ENCODE measurements at regions not wholly inside any gene's neighbourhood (a gene's known extent, or its start where the extent isn't known, plus 50 kb on each side); places are given as distances from the start of the nearest gene placed in this dataset.

DNA sequence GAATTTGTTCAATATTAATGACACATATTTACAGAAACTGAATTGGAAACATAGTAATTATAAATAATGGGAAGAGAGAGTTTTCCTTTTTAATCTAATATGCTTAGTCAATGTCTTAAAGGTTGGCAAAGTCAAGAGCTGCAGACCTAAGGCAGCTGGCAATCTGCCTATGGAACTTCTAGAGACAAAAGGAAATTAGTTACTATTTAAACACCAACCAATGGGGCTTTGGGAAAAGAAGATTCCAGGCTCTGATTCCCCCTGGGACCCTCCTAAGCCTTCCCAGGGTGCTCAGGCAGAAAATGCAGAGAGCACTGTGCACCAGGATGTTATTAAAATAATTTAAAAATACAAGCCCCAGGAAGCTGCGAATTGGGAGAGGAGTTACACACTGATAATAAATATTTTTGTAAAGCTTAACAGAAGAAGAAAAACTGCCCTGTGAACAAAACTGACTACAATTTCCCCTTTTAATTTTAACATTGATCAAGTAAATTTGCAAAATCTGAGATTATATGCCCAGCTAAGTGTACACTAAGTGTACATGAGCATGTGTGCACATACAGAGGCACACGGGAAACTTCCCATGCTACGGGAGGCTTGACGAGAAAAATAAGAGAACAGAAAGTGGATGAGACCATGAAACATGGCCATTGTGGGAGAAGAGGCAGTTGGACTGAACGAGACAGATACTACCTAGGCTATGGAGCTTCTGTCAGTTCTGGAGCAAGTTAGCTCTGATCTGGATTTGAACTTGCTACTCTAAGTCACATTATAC is 77.4 kb upstream of the ADAMTS16 start:
- no peaks in the 10 kb centered on the region for H3K36me3 ChIP-seq
- H3K4me3 ChIP-seq: no peak overlapping the region
- DNase-seq (ENCODE audit: low read depth in 1 of 2, low spot score in 2 of 2): no peak
- no peaks in the 10 kb centered on the region for H3K9me3 ChIP-seq (replicated peaks)
- peaks cover 8% of the 10 kb centered on the region; the same call in 1 of the 2 replicates for H3K27me3 ChIP-seq (replicated peaks)
- H3K27ac ChIP-seq: no peak overlapping the region
- no peaks in the 10 kb centered on the region for H3K4me1 ChIP-seq (replicated peaks)

DNA sequence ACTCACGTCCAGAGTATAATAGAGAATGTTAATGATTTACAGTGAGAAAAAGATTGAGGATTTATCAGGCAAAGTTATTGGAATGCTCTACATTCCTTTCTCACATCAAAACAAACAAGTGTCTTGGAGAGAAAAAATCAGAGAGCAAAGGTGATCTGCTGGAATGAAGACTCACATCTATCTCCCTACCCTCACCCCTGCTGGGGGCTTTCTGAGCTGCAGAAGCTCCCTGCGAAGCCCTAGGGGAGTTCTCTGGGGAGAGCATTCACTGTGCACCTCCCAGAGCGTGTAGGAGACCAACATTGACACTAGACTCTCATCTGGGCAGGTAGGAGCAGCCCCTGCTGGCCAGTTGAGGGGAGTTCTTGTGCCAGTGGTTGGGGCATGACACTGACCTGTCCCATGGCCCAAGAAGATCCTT is 76.6 kb upstream of the ADAMTS16 start:
- Histone ChIP-seq H3K27ac (no peak overlapping the region), H3K4me3 (no peak overlapping the region), H3K4me1 (replicated peaks) (no peaks in the 10 kb centered on the region), H3K36me3 (no peaks in the 10 kb centered on the region), H3K27me3 (replicated peaks) (peaks cover 17% of the 10 kb centered on the region; the same call in 1 of the 2 replicates), H3K9me3 (replicated peaks) (no peaks in the 10 kb centered on the region)
- no peak for DNase-seq (ENCODE audit: low read depth in 1 of 2, low spot score in 2 of 2)

DNA sequence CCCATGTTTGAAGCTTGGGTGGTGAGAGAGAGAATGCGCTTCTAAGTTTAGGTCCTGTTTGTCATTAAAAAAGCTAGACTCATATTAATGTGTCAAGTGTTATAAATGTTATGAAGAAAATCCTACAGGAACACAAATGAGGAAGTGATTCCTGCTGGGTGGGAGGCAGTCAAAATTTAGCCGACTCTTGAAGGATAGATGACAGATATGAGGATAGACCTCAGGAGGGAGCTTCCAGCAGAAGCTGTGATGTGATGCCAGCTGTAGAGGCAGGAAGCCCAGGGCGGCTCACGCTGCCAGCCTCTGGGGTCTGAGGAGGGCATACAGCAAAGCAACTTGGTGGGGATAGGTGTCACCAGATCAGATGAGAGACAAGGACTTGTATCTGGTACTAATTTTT is 74.7 kb upstream of the ADAMTS16 start:
- no peak for DNase-seq (ENCODE audit: low read depth in 1 of 2, low spot score in 2 of 2)
- no peaks in the 10 kb centered on the region for H3K36me3 ChIP-seq
- no peak overlapping the region for H3K4me3 ChIP-seq
- H3K27ac ChIP-seq: no peak overlapping the region
- H3K4me1 ChIP-seq (replicated peaks): no peaks in the 10 kb centered on the region
- peaks cover 33% of the 10 kb centered on the region for H3K27me3 ChIP-seq (replicated peaks)
- no peaks in the 10 kb centered on the region for H3K9me3 ChIP-seq (replicated peaks)

DNA sequence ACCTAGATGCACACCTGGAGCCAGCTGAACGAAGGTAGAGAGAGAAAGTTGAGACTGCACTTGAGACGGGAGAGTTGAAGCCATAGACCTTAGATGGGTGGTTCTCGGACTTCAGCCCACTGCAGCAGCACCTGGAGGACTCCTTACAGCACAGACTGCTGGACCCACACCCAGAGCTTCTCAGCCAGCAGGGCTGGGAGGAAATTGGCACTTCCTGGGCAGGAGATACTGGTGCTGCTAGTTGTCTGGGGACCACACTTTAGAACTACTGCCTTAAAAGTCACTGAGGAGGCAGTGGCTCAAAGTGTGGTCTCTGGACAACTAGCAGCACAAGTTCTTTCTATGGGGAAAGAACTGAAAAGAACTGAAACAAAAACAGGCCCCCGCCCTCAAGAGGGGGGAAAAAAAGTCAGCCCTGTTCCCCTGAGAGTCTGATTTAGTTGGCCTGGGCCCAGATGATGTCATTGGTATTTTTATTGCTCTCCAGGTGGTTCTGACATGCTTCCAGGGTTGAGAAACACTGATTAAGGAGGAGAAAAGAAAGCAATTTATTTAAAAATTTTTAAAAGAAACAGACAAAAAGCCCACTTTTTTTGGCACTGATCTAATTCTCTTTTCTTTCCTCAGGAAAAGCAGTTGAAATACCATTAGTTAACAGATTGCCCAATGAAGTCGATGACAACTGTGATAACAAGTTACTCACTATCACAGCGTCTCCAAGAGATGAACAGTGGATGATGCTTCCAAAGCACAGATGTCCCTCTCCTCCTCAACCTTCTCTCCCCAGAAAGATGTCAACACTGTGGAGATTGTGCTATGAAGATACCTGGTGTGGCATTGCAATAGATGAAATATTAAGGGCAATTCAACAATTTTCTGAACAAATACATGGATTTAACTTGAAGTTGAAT is 73.6 kb upstream of the ADAMTS16 start:
- Histone ChIP-seq H3K4me3 (no peak overlapping the region), H3K27ac (no peak overlapping the region), H3K36me3 (no peaks in the 10 kb centered on the region), H3K9me3 (replicated peaks) (no peaks in the 10 kb centered on the region), H3K27me3 (replicated peaks) (peaks cover 34% of the 10 kb centered on the region), H3K4me1 (replicated peaks) (no peaks in the 10 kb centered on the region)
- no peak for DNase-seq (ENCODE audit: low read depth in 1 of 2, low spot score in 2 of 2)

DNA sequence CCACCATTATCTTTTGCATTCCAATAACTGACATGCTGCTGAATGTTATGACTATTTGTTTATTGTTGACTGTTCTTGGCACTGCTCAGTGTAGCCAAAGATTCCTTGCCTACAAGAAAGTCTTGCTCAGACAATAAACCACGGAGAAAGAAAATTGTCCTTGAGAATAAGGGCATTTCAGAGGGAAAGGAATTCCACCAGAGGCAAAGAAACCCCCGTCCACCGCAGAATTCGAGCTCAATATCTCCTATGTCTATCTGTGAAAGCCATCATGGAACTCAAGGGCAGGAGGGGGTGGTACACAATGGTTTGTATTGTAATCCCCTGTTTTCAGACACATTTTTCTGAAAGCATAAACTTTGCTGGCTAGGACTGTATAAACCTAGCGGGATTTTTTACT is 70.3 kb upstream of the ADAMTS16 start:
- DNase-seq (ENCODE audit: low read depth in 1 of 2, low spot score in 2 of 2): no peak
- H3K4me1 ChIP-seq (replicated peaks): no peaks in the 10 kb centered on the region
- no peaks in the 10 kb centered on the region for H3K36me3 ChIP-seq
- H3K27me3 ChIP-seq (replicated peaks): peaks cover 38% of the 10 kb centered on the region
- no peaks in the 10 kb centered on the region for H3K9me3 ChIP-seq (replicated peaks)
- no peak overlapping the region for H3K27ac ChIP-seq
- no peak overlapping the region for H3K4me3 ChIP-seq

DNA sequence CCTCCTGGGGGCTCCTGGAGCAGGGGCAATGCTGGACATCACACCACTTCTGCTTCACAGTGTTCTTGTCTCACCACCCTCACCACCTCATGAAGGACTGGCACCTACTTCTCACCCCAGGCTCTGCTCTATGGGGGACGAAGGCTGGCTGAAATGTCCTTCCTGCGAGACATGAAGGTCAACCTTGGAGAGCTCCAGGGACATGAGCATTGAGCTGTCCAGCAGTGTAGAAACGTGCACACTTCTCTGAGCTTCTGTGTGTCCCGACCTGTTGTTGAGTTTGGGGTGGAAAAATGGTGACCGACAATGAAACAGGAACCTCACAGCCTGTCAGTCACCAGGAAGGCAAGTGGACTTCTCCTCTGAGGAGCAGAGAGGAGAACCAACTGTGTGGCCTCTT is 68.6 kb upstream of the ADAMTS16 start:
- Histone ChIP-seq H3K9me3 (replicated peaks) (no peaks in the 10 kb centered on the region), H3K4me3 (no peak overlapping the region), H3K27ac (no peak overlapping the region), H3K4me1 (replicated peaks) (no peaks in the 10 kb centered on the region), H3K36me3 (no peaks in the 10 kb centered on the region), H3K27me3 (replicated peaks) (peaks cover 45% of the 10 kb centered on the region)
- DNase-seq (ENCODE audit: low read depth in 1 of 2, low spot score in 2 of 2): no peak

DNA sequence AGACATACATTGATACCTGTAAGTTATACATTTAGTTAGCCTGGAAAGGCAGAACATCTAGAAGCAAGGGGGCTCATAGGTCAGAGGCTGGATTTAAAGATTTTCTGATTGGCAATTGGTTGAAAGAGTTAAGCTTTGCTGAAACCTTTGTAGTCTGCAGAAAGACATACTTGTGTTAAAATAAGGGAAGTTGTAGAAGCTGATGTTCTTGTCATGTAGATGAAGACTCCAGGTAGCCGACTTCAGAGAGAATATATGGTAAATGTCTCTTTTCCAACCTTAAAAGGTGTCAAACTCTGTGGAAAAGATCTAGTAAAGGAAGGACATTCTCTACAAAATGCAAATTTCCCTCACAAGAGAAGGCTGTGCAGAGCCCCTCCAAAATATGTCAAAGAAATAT is 62.9 kb upstream of the ADAMTS16 start:
- no peak overlapping the region for H3K4me3 ChIP-seq
- no peaks in the 10 kb centered on the region for H3K9me3 ChIP-seq (replicated peaks)
- no peak for DNase-seq (ENCODE audit: low read depth in 1 of 2, low spot score in 2 of 2)
- no peak overlapping the region for H3K27ac ChIP-seq
- no peaks in the 10 kb centered on the region for H3K36me3 ChIP-seq
- H3K4me1 ChIP-seq (replicated peaks): no peaks in the 10 kb centered on the region
- H3K27me3 ChIP-seq (replicated peaks): peaks cover 25% of the 10 kb centered on the region

DNA sequence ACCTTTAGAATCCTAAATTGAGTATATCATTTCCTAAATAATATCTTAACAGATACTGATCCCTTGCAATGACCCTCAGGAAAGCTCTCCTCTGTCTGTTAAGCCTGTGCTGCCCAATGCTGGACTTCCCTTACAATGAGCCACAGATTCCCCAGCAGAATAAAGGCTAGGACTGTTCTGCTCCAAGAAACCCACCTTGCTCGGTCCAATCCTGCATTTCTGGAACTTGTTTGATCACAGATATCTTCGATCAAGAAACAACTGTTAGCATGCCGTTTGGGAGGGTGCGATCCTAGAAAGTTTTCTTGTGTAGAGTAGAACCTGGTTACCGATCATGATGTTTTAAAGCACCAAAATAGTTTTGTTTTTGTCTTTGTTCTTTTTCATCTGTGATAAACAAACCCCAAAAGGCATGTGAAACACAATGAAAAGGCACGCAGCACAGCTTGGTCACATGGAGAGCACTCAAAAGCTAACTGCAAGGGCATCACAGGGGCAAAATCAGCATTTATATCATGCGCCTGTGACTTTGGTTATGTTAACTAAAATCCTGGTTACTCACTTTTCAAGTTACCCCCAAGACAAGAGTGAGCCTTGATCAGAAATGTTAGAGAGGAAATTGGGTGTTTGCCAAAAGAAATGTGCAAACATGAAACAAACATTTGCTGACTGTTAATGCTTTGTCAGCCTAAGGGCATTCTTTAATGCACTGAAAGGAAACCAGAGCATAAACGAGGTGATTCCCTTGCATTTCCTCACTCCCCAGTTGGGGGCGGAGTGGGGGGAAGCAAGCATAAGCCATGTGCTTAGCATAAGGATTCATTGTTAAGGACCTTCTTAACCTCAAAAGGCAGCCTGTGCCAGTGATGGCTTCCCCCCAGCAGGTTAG is 61.9 kb upstream of the ADAMTS16 start:
- Histone ChIP-seq H3K27ac (no peak overlapping the region), H3K9me3 (replicated peaks) (no peaks in the 10 kb centered on the region), H3K36me3 (no peaks in the 10 kb centered on the region), H3K27me3 (replicated peaks) (peaks cover 25% of the 10 kb centered on the region), H3K4me1 (replicated peaks) (no peaks in the 10 kb centered on the region), H3K4me3 (no peak overlapping the region)
- DNase-seq (ENCODE audit: low read depth in 1 of 2, low spot score in 2 of 2): no peak

DNA sequence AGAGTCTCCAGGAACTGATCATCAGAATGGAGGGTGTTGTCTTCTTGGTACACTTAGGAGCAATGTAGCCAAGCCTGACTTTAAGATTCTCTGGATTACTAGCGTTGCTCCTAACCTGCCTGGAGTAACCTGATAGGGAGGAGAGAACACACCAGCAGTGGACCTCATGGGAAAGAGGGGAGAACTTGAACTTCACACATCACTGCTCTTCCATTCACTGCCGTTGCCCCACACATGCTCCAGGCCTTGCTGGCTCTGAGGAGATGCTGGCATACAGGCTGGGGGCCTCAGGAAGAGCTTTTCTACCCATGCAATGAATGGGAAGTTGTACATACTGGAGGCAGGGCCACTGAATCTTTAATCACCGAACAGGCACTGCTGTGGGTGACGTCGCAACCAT is 60.3 kb upstream of the ADAMTS16 start:
- DNase-seq (ENCODE audit: low read depth in 1 of 2, low spot score in 2 of 2): no peak
- Histone ChIP-seq H3K4me1 (replicated peaks) (no peaks in the 10 kb centered on the region), H3K27ac (no peak overlapping the region)

DNA sequence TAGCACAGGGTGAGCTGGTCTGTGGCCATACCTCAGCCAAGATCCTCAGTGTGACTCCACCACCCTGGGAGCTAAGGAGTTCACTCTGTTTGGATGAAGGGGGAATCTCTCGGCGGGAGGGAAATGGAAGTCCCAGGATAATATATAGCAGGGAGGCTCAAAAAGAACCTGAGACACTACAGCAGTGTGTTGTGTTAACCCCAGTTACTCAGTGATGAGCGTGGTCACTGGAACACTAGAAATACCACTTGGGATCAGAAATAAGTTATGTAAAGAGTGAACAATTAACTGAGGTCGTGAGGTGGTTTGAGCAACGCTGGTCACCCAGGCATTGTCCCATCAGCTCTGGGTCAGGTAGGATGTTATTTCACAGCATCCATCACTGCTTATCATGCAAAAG is 59.3 kb upstream of the ADAMTS16 start:
- no peak for DNase-seq (ENCODE audit: low read depth in 1 of 2, low spot score in 2 of 2)
- Histone ChIP-seq H3K27me3 (replicated peaks) (peaks cover 21% of the 10 kb centered on the region), H3K4me3 (no peak overlapping the region), H3K27ac (no peak overlapping the region), H3K4me1 (replicated peaks) (no peaks in the 10 kb centered on the region), H3K36me3 (no peaks in the 10 kb centered on the region), H3K9me3 (replicated peaks) (no peaks in the 10 kb centered on the region)

More for the DNA sequence above, 60.3 kb upstream of the ADAMTS16 start:
- no peaks in the 10 kb centered on the region for H3K9me3 ChIP-seq (replicated peaks)
- peaks cover 25% of the 10 kb centered on the region for H3K27me3 ChIP-seq (replicated peaks)
- no peaks in the 10 kb centered on the region for H3K36me3 ChIP-seq
- H3K4me3 ChIP-seq: no peak overlapping the region

DNA sequence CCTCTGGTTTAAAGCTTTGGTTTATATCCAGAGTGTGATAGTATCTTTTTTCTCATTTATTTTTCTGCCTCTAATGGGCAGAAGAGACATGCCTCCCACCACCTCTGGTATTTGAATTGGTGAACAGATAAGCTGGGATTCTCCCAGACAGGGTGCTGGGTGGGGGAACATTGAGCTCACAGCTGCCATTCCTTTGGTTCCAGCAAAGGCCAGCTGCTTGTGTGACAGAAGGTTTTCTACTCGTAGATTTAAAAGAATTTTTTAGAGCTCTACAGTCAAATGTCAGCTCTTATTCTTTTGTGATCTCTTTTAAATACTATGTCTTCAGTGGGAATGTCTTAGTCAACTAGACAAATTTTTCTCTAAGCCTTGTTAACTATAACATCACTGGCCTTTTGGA is 54.7 kb upstream of the ADAMTS16 start:
- no peaks in the 10 kb centered on the region for H3K36me3 ChIP-seq
- H3K9me3 ChIP-seq (replicated peaks): no peaks in the 10 kb centered on the region
- H3K27ac ChIP-seq: no peak overlapping the region
- peaks cover 18% of the 10 kb centered on the region for H3K27me3 ChIP-seq (replicated peaks)
- H3K4me1 ChIP-seq (replicated peaks): no peaks in the 10 kb centered on the region
- DNase-seq (ENCODE audit: low read depth in 1 of 2, low spot score in 2 of 2): no peak
- H3K4me3 ChIP-seq: no peak overlapping the region

DNA sequence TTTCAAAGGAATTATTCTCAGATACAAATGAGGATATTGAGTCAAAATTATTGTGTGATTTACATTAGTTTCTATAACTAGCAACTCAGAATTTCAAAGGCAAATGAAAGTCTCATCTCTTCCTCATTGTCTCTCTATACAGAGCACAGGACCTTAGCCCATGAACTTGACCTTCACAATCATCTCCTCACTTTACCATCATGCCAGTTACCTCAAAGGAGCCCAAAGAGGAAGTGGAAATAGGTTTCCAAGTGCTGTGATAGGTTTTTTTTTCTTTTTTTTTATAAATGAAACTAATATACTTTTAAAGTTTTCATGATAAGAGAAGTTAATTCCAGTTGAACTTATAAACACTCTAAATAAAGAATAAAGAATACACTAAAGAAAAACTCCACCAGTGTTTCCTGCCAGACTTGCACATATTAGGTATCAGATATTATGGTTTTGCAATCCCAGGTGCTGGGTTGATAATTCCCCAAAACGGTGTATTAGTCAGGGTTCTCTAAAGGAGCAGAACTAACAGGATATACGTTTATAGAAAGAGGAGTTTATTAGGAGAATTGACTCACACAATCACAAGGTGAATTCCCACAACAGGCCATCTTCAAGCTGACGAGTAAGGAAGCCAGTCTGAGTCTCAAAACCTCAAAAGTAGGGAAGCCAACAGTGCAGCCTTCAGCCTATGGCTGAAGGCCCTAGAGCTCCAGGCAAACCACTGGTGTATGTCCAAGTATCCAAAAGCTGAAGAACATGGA is 50.1 kb upstream of the ADAMTS16 start:
- no peaks in the 10 kb centered on the region for H3K36me3 ChIP-seq
- peaks cover 25% of the 10 kb centered on the region for H3K27me3 ChIP-seq (replicated peaks)
- no peak for DNase-seq (ENCODE audit: low read depth in 1 of 2, low spot score in 2 of 2)

More for the DNA sequence above, 50.1 kb upstream of the ADAMTS16 start:
- Histone ChIP-seq H3K27ac (no peak overlapping the region), H3K4me1 (replicated peaks) (no peaks in the 10 kb centered on the region), H3K9me3 (replicated peaks) (no peaks in the 10 kb centered on the region), H3K4me3 (no peak overlapping the region)
